OCI-LY3 (cell line): ENCODE measurements at regions not wholly inside any gene's neighbourhood (a gene's known extent, or its start where the extent isn't known, plus 50 kb on each side); places are given as distances from the start of the nearest gene placed in this dataset.

Experiments
- CTCF ChIP-seq: fragments of 200-600, 300-600 bp; sonication (generic); IDR thresholded peaks from 2 replicates; pipeline ENCODE4 v1.5.1; 2014; ENCODE audit warnings: antibody characterized with exemption, low read length, low read depth
- EZH2phosphoT487 ChIP-seq: fragments of 200-600 bp; shearing (Covaris generic); IDR thresholded peaks from 2 replicates; pipeline ENCODE4 v1.6.1; 2018; ENCODE audit warnings: antibody characterized with exemption, mixed run types, low read depth

GRCh38 chr5:128813317-128814070, 151.8 kb upstream of the SLC27A6 start:
- TF ChIP-seq CTCF (no peak), EZH2phosphoT487 (no peak)
